ENCODE measurements at regions not wholly inside any gene's neighbourhood (a gene's known extent, or its start where the extent isn't known, plus 50 kb on each side); places are given as distances from the start of the nearest gene placed in this dataset.

GRCh38 chr4:96509039-96509741, 669.3 kb downstream of the PDHA2 start:
- H3K27ac ChIP-seq (ENCODE audit: low read depth, low read length), result no peak overlapping the region
- H3K9me3 ChIP-seq (ENCODE audit: control insufficient read depth in 1 of 2, insufficient read depth in 1 of 2, low read depth in 1 of 2, low read length in 2 of 2), result no peaks in the 10 kb centered on the region
- TF ChIP-seq, protein P1, sequence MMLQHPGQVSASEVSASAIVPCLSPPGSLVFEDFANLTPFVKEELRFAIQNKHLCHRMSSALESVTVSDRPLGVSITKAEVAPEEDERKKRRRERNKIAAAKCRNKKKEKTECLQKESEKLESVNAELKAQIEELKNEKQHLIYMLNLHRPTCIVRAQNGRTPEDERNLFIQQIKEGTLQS (IDR thresholded peaks at IDR 0.05), result no peak
- no peak for TF ChIP-seq POLR2AphosphoS5 (IDR thresholded peaks at IDR 0.05; ENCODE audit: low read depth, low read length)
- TF ChIP-seq EGR1 (IDR thresholded peaks at IDR 0.05; ENCODE audit: low read depth), result no peak
- TF ChIP-seq CBX3 (IDR thresholded peaks at IDR 0.05; ENCODE audit: low read depth), result no peak
- no peak for TF ChIP-seq MAX (IDR thresholded peaks at IDR 0.05)
- no peak for TF ChIP-seq CTCF (IDR thresholded peaks at IDR 0.05 in 2 of 3, conservative IDR thresholded peaks at IDR 0.05 in 1 of 3; ENCODE audit: borderline replicate concordance in 1 of 3, insufficient read depth in 1 of 3, low read depth in 2 of 3, low read length in 2 of 3)
- no peak for TF ChIP-seq YY1 (IDR thresholded peaks at IDR 0.05; ENCODE audit: extremely low read depth, insufficient replicate concordance, low read depth, low read length)
- H3K9me2 ChIP-seq (ENCODE audit: insufficient read depth), result no peaks in the 10 kb centered on the region
- H2AFZ ChIP-seq (ENCODE audit: low read depth, low read length, poor library complexity, severe bottlenecking), result no peak overlapping the region
- H3K4me2 ChIP-seq (ENCODE audit: low read length), result no peak overlapping the region
- ATAC-seq (no peak), DNase-seq (ENCODE audit: low read depth, low spot score) (no peak)
- H3K4me1 ChIP-seq (ENCODE audit: control insufficient read depth in 1 of 2, insufficient read depth in 2 of 2, low read length in 2 of 2), result no peaks in the 10 kb centered on the region
- H3K4me3 ChIP-seq (replicated peaks in 1 of 2; ENCODE audit: low read depth in 1 of 2, low read length in 2 of 2), result no peak overlapping the region
- RAD21 ChIA-PET (ENCODE audit: low non-redundant PET in 1 of 2, low total read pairs in 2 of 2, uncharacterized antibody in 2 of 2, unreplicated experiment in 2 of 2), result no interaction called here
- CTCF ChIA-PET, result no interaction called here
- H3K9ac ChIP-seq (ENCODE audit: low read length), result no peak overlapping the region
- POLR2A ChIA-PET, result no interaction called here
- H3K36me3 ChIP-seq (ENCODE audit: control insufficient read depth in 1 of 2, insufficient read depth in 2 of 2, low read length in 2 of 2), result no peaks in the 10 kb centered on the region
- BruUV-seq (replicated peaks), result no TSS peak
- H4K20me1 ChIP-seq (ENCODE audit: insufficient read depth), result no peaks in the 10 kb centered on the region; the same call in 1 of the 2 replicates
- no peaks in the 10 kb centered on the region for H3K27me3 ChIP-seq (ENCODE audit: insufficient read depth, low read length)
- intact Hi-C loops (cut with micrococcal nuclease), result no loop called here
- H3K79me2 ChIP-seq (ENCODE audit: insufficient read depth, low read length), result no peaks in the 10 kb centered on the region
